ENCODE measurements at regions not wholly inside any gene's neighbourhood (a gene's known extent, or its start where the extent isn't known, plus 50 kb on each side); places are given as distances from the start of the nearest gene placed in this dataset.

- Histone ChIP-seq H3K79me2 (ENCODE audit: control insufficient read depth, insufficient read depth, low read length) (no peaks in the 10 kb centered on the region), H3K36me3 (ENCODE audit: control insufficient read depth in 2 of 2, extremely low read depth in 1 of 2, insufficient read depth in 2 of 2, low read length in 2 of 2) (no peaks in the 10 kb centered on the region), H3K4me3 (replicated peaks in 1 of 3; ENCODE audit: insufficient read depth in 1 of 3, low read depth in 1 of 3, low read length in 3 of 3) (no peak overlapping the region), H3K4me2 (ENCODE audit: insufficient read depth, low read length) (no peak overlapping the region), H2AFZ (ENCODE audit: low read depth, low read length) (no peak overlapping the region), H3K9ac (replicated peaks; ENCODE audit: extremely low read depth, insufficient read depth, low read length) (no peak overlapping the region), H3K9me3 (replicated peaks; ENCODE audit: control insufficient read depth, insufficient read depth, low read length) (no peaks in the 10 kb centered on the region), H4K20me1 (replicated peaks; ENCODE audit: control insufficient read depth, extremely low read depth, insufficient read depth, low read length) (no peaks in the 10 kb centered on the region), H3K9me1 (replicated peaks; ENCODE audit: control insufficient read depth, extremely low read depth, insufficient read depth, low read length) (no peaks in the 10 kb centered on the region), H3K27me3 (ENCODE audit: control insufficient read depth in 2 of 2, insufficient read depth in 2 of 2, low read length in 2 of 2) (no peaks in the 10 kb centered on the region), H3K4me1 (ENCODE audit: control insufficient read depth, extremely low read depth, insufficient read depth, low read length) (no peaks in the 10 kb centered on the region), H3K27ac (ENCODE audit: insufficient read depth, low read depth, low read length) (no peak overlapping the region)
- ChIA-PET CTCF (interaction anchor here (0.7 kb wide), 1 partner anchor 1508 kb away, joined by 3 read pairs; no protein-coding TSS in a partner anchor), POLR2A (no interaction called here)
- dilution Hi-C loops (cut with MboI; ENCODE audit: extremely low pct_ligation_motif_present, low sequenced_read_pairs) (no loop called here), intact Hi-C loops (cut with micrococcal nuclease) (no loop called here)
- FAIRE-seq, result peak; percentile 55
- no TSS peak for BruUV-seq (replicated peaks)
- DNase-seq (ENCODE audit: low read depth, low spot score), result no peak
- no peak for TF ChIP-seq FOS (IDR thresholded peaks at IDR 0.05; ENCODE audit: borderline replicate concordance, insufficient read depth, low read length)
- no peak for TF ChIP-seq JUN (IDR thresholded peaks at IDR 0.05; ENCODE audit: borderline replicate concordance, insufficient read depth, insufficient read length, low read depth)
- no peak for TF ChIP-seq POLR2A (IDR thresholded peaks at IDR 0.05; ENCODE audit: low read depth, low read length)
- no peak for TF ChIP-seq POLR2AphosphoS5 (IDR thresholded peaks at IDR 0.05; ENCODE audit: insufficient read depth, low read depth, low read length)
- no peak for TF ChIP-seq MYC (IDR thresholded peaks at IDR 0.05; ENCODE audit: low read depth, low read length)
- no peak for TF ChIP-seq GATA2 (IDR thresholded peaks at IDR 0.05; ENCODE audit: insufficient read depth, insufficient read length, low read depth, low read length)
- no peak for TF ChIP-seq CTCF (IDR thresholded peaks at IDR 0.05; ENCODE audit: extremely low read depth in 1 of 2, insufficient read depth in 1 of 2, low read depth in 1 of 2, low read length in 2 of 2)
- no peak for TF ChIP-seq EZH2 (IDR thresholded peaks at IDR 0.05; ENCODE audit: borderline replicate concordance, low read depth, low read length, severe bottlenecking)
- TF ChIP-seq MAX (IDR thresholded peaks at IDR 0.05; ENCODE audit: insufficient read depth, insufficient read length), result no peak
Measured at GRCh38 chrY:16645449-16645848, 1234.6 kb downstream of the CDY2B start.

All from endothelial cell of umbilical vein (primary cell).